Upper lobe of right lung (tissue), 1 donor: ENCODE measurements at regions not wholly inside any gene's neighbourhood (a gene's known extent, or its start where the extent isn't known, plus 50 kb on each side); places are given as distances from the start of the nearest gene placed in this dataset.
A peak's percentile ranks its signal among the peaks of the same experiment; 100 is the strongest.

Experiments
- ATAC-seq: fragments of 200-7000 bp; cut with Tn5 transposase; one replicate; pipeline ENCODE4 v1.9.1; 2020; ENCODE audit warnings: mild to moderate bottlenecking, moderate library complexity
- DNase-seq: peaks from one replicate; pipeline ENCODE4 v3.0.0-alpha.2; 2020
- H3K27ac ChIP-seq: fragments of 200-600 bp; one replicate; pipeline ENCODE4 v1.8.0; 2022
- H3K27me3 ChIP-seq: fragments of 200-600 bp; one replicate; pipeline ENCODE4 v1.8.0; 2022; ENCODE audit warnings: mild to moderate bottlenecking
- H3K36me3 ChIP-seq: fragments of 200-600 bp; one replicate; pipeline ENCODE4 v1.8.0; 2022
- H3K4me1 ChIP-seq: fragments of 200-600 bp; one replicate; pipeline ENCODE4 v1.8.0; 2022
- H3K4me3 ChIP-seq: fragments of 200-600 bp; one replicate; pipeline ENCODE4 v1.8.0; 2022; ENCODE audit warnings: mild to moderate bottlenecking
- H3K9me3 ChIP-seq: fragments of 200-600 bp; one replicate; pipeline ENCODE4 v1.8.0; 2022
- intact Hi-C: fragments of 100-400 bp; cut with DNase I; formaldehyde crosslinking; loops from one replicate; pipeline ENCODE4 v1.11.0; 2022
- TF ChIP-seq, protein P1 (sequence below): fragments of 200-600 bp; IDR thresholded peaks from one replicate; pipeline ENCODE4 v1.8.0; 2022; ENCODE audit warnings: antibody characterized with exemption
- donor health status: DM: no; HTN: yes; CAD: no; lungs with severe emphysema.

DNA sequence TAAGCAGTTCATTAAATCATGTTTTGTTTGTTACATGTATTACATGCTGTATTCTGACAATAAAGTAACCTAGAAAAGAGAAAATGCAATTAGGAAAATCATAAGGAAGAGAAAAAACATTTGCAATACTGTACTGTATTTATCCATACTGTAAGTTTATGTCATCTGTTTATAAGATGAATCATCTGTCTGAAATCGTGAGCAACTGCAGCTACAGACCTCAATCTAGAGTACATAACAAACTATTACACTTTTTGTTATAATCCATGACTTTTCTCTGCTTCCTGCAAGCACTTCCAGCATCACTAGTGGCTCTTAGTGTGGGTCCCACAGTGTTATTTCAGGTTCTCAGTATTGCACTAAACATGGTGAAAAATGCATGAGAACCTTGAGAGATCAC is 144.4 kb upstream of the NR4A3 start:
- DNase-seq (no peak), ATAC-seq (no peak)
- Histone ChIP-seq H3K4me1 (no peaks in the 10 kb centered on the region), H3K4me3 (no peak overlapping the region), H3K27ac (no peak overlapping the region), H3K36me3 (no peaks in the 10 kb centered on the region), H3K27me3 (no peaks in the 10 kb centered on the region), H3K9me3 (no peaks in the 10 kb centered on the region)
- intact Hi-C loops: no loop called here
- TF ChIP-seq, protein P1, sequence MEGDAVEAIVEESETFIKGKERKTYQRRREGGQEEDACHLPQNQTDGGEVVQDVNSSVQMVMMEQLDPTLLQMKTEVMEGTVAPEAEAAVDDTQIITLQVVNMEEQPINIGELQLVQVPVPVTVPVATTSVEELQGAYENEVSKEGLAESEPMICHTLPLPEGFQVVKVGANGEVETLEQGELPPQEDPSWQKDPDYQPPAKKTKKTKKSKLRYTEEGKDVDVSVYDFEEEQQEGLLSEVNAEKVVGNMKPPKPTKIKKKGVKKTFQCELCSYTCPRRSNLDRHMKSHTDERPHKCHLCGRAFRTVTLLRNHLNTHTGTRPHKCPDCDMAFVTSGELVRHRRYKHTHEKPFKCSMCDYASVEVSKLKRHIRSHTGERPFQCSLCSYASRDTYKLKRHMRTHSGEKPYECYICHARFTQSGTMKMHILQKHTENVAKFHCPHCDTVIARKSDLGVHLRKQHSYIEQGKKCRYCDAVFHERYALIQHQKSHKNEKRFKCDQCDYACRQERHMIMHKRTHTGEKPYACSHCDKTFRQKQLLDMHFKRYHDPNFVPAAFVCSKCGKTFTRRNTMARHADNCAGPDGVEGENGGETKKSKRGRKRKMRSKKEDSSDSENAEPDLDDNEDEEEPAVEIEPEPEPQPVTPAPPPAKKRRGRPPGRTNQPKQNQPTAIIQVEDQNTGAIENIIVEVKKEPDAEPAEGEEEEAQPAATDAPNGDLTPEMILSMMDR: no peak

- Histone ChIP-seq H3K4me3 (no peak overlapping the region), H3K9me3 (no peaks in the 10 kb centered on the region), H3K27ac (no peak overlapping the region), H3K27me3 (no peaks in the 10 kb centered on the region), H3K36me3 (no peaks in the 10 kb centered on the region), H3K4me1 (no peaks in the 10 kb centered on the region)
- TF ChIP-seq, protein P1: no peak
- intact Hi-C loops: no loop called here
- DNase-seq: no peak
- ATAC-seq: no peak
Measured at GRCh38 chr9:99678566-99678965, 143.1 kb upstream of the NR4A3 start.

GRCh38 chr9:99680191-99680590 is 141.5 kb upstream of the NR4A3 start:
- H3K36me3 ChIP-seq: no peaks in the 10 kb centered on the region
- no peak overlapping the region for H3K27ac ChIP-seq
- DNase-seq (no peak), ATAC-seq (no peak)
- intact Hi-C loops: no loop called here
- no peaks in the 10 kb centered on the region for H3K4me1 ChIP-seq
- H3K9me3 ChIP-seq: no peaks in the 10 kb centered on the region
- no peaks in the 10 kb centered on the region for H3K27me3 ChIP-seq
- no peak overlapping the region for H3K4me3 ChIP-seq
- TF ChIP-seq, protein P1: no peak

GRCh38 chr9:99681113-99681512 is 140.6 kb upstream of the NR4A3 start:
- TF ChIP-seq, protein P1: no peak
- H3K27me3 ChIP-seq: no peaks in the 10 kb centered on the region
- H3K4me3 ChIP-seq: no peak overlapping the region
- no peaks in the 10 kb centered on the region for H3K36me3 ChIP-seq
- no peaks in the 10 kb centered on the region for H3K9me3 ChIP-seq
- ATAC-seq (no peak), DNase-seq (no peak)
- no peaks in the 10 kb centered on the region for H3K4me1 ChIP-seq
- intact Hi-C loops: no loop called here
- H3K27ac ChIP-seq: no peak overlapping the region

GRCh38 chr9:99682378-99682777 is 139.3 kb upstream of the NR4A3 start:
- H3K27me3 ChIP-seq: no peaks in the 10 kb centered on the region
- intact Hi-C loops: no loop called here

GRCh38 chr9:99682870-99683269 is 138.8 kb upstream of the NR4A3 start:
- Histone ChIP-seq H3K27ac (no peak overlapping the region), H3K27me3 (no peaks in the 10 kb centered on the region), H3K4me1 (no peaks in the 10 kb centered on the region), H3K9me3 (no peaks in the 10 kb centered on the region), H3K4me3 (no peak overlapping the region), H3K36me3 (no peaks in the 10 kb centered on the region)
- ATAC-seq (peak; percentile 58), DNase-seq (no peak)
- intact Hi-C loops: no loop called here
- TF ChIP-seq, protein P1: no peak

More at GRCh38 chr9:99682378-99682777, 139.3 kb upstream of the NR4A3 start:
- no peaks in the 10 kb centered on the region for H3K4me1 ChIP-seq
- no peaks in the 10 kb centered on the region for H3K36me3 ChIP-seq
- no peak overlapping the region for H3K4me3 ChIP-seq
- H3K27ac ChIP-seq: no peak overlapping the region
- no peaks in the 10 kb centered on the region for H3K9me3 ChIP-seq
- DNase-seq: no peak
- TF ChIP-seq, protein P1: no peak
- ATAC-seq: no peak
